Mucosa of descending colon (tissue), 3 donors: ENCODE measurements at regions not wholly inside any gene's neighbourhood (a gene's known extent, or its start where the extent isn't known, plus 50 kb on each side); places are given as distances from the start of the nearest gene placed in this dataset.

Experiments used
- ATAC-seq: fragments of 200-7000 bp; cut with Tn5 transposase; one replicate; pipeline ENCODE4 v1.9.1; 2020; ENCODE audit warnings: mild to moderate bottlenecking, moderate library complexity
- DNase-seq, 3 donors: peaks; one replicate each; pipeline ENCODE4 v3.0.0-alpha.2; 2020
- H3K36me3 ChIP-seq: fragments of 200-600 bp; one replicate; pipeline ENCODE4 v1.8.0; 2021; ENCODE audit warnings: low read depth, mild to moderate bottlenecking
- H3K4me1 ChIP-seq: fragments of 200-600 bp; one replicate; pipeline ENCODE4 v1.8.0; 2021; ENCODE audit warnings: low read depth, mild to moderate bottlenecking
- H3K4me3 ChIP-seq: fragments of 200-600 bp; one replicate; pipeline ENCODE4 v1.8.0; 2021; ENCODE audit warnings: mild to moderate bottlenecking
- H3K9me3 ChIP-seq: fragments of 200-600 bp; one replicate; pipeline ENCODE4 v1.8.0; 2021; ENCODE audit warnings: mild to moderate bottlenecking
- CTCF ChIP-seq: fragments of 200-600 bp; IDR thresholded peaks from one replicate; pipeline ENCODE4 v1.8.0; 2022; ENCODE audit warnings: antibody characterized with exemption, mild to moderate bottlenecking
- intact Hi-C, 2 donors: fragments of 100-400 bp; cut with DNase I in 1 of 2; cut with micrococcal nuclease in 1 of 2; formaldehyde crosslinking; loops; one replicate each; pipeline versions ENCODE4 v1.11.0 to v1.11.1; 2022; cut with DNase I, micrococcal nuclease
- donor health status: DM: no; HTN: no; CAD: no; lungs with moderate emphysema.
- donor health status: DM: no; HTN: no; CAD: no.
- donor health status: DM: no; HTN: yes; CAD: no.

- DNase-seq = peak in 1 of 3 donors; percentile 36
- no peak for ATAC-seq
- TF ChIP-seq CTCF = no peak
- Histone ChIP-seq H3K9me3 (peaks cover 21% of the 10 kb centered on the region), H3K36me3 (no peaks in the 10 kb centered on the region), H3K4me3 (no peak overlapping the region), H3K4me1 (no peaks in the 10 kb centered on the region)
- intact Hi-C loops = no loop called here
These were observed 83.2 kb downstream of the PTPRS start for GRCh38 chr19:5257155-5258045.

- no peaks in the 10 kb centered on the region for H3K36me3 ChIP-seq
- no peaks in the 10 kb centered on the region for H3K4me1 ChIP-seq
- no peak for DNase-seq
- H3K9me3 ChIP-seq = peaks cover 21% of the 10 kb centered on the region
- intact Hi-C loops = no loop called here
- no peak overlapping the region for H3K4me3 ChIP-seq
- ATAC-seq = no peak
- no peak for TF ChIP-seq CTCF
These were observed 84.9 kb downstream of the PTPRS start for GRCh38 chr19:5255602-5256231.

GRCh38 chr19:5254944-5255343 is 85.7 kb downstream of the PTPRS start:
- intact Hi-C loops = no loop called here
- TF ChIP-seq CTCF = no peak
- Histone ChIP-seq H3K36me3 (no peaks in the 10 kb centered on the region), H3K9me3 (peaks cover 21% of the 10 kb centered on the region), H3K4me3 (no peak overlapping the region), H3K4me1 (no peaks in the 10 kb centered on the region)
- DNase-seq (no peak), ATAC-seq (no peak)

- Histone ChIP-seq H3K4me1 (no peaks in the 10 kb centered on the region), H3K36me3 (no peaks in the 10 kb centered on the region), H3K9me3 (peaks cover 21% of the 10 kb centered on the region), H3K4me3 (no peak overlapping the region)
- no peak for ATAC-seq
- intact Hi-C loops = no loop called here
- no peak for DNase-seq
- TF ChIP-seq CTCF = no peak
These were observed 86.1 kb downstream of the PTPRS start for GRCh38 chr19:5254543-5254942.

- Histone ChIP-seq H3K36me3 (no peaks in the 10 kb centered on the region), H3K4me3 (no peak overlapping the region), H3K9me3 (peaks cover 21% of the 10 kb centered on the region), H3K4me1 (no peaks in the 10 kb centered on the region)
- DNase-seq (no peak), ATAC-seq (no peak)
- TF ChIP-seq CTCF = no peak
- intact Hi-C loops = no loop called here
These were observed 87.1 kb downstream of the PTPRS start for GRCh38 chr19:5253406-5254110.
